ENCODE measurements at regions not wholly inside any gene's neighbourhood (a gene's known extent, or its start where the extent isn't known, plus 50 kb on each side); places are given as distances from the start of the nearest gene placed in this dataset.

GRCh38 chr11:28491431-28491830 lies 383.2 kb downstream of the METTL15 start:
- no peak for TF ChIP-seq MAX (IDR thresholded peaks at IDR 0.05; ENCODE audit: insufficient read depth, insufficient read length)
- TF ChIP-seq CTCF (IDR thresholded peaks at IDR 0.05; ENCODE audit: extremely low read depth in 1 of 2, insufficient read depth in 1 of 2, low read depth in 1 of 2, low read length in 2 of 2) = no peak
- TF ChIP-seq POLR2A (IDR thresholded peaks at IDR 0.05; ENCODE audit: low read depth, low read length) = no peak
- TF ChIP-seq POLR2AphosphoS5 (IDR thresholded peaks at IDR 0.05; ENCODE audit: insufficient read depth, low read depth, low read length) = no peak
- TF ChIP-seq EZH2 (IDR thresholded peaks at IDR 0.05; ENCODE audit: borderline replicate concordance, low read depth, low read length, severe bottlenecking) = no peak
- no peak for TF ChIP-seq MYC (IDR thresholded peaks at IDR 0.05; ENCODE audit: low read depth, low read length)
- peak; percentile 42 for TF ChIP-seq FOS (IDR thresholded peaks at IDR 0.05; ENCODE audit: borderline replicate concordance, insufficient read depth, low read length)
